Jurkat, Clone E6-1 (cell line): ENCODE measurements at regions not wholly inside any gene's neighbourhood (a gene's known extent, or its start where the extent isn't known, plus 50 kb on each side); places are given as distances from the start of the nearest gene placed in this dataset.

Experiments
- DNase-seq: peaks from one replicate; pipeline ENCODE4 v3.0.0-alpha.2; 2011; ENCODE audit warnings: low read depth, low spot score
- H3K4me3 ChIP-seq: 2 replicates; pipeline ENCODE4 v1.5.1; 2011; ENCODE audit warnings: mild to moderate bottlenecking, low read length, control low read depth, moderate library complexity

DNA sequence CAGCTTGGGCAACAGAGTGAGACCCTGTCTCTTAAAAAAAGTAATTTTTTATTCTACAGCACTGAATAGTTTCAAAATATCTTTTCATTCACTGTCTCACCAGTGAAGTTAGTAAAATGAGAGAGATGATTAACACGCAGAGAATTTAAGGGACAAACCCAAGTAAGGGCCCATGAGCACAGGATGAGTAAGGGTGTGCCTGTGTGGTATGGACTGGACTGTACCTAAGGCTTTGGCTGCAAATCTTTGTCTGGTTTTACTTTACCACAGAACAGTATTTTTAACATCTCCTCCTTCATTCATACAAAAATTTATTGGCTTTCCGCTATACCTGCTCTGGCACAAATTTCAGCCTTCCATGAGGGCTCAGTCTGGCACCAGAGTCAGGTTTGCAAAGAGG is 433.3 kb downstream of the UTRN start:
- no peak for DNase-seq
- no peak overlapping the region for H3K4me3 ChIP-seq

DNA sequence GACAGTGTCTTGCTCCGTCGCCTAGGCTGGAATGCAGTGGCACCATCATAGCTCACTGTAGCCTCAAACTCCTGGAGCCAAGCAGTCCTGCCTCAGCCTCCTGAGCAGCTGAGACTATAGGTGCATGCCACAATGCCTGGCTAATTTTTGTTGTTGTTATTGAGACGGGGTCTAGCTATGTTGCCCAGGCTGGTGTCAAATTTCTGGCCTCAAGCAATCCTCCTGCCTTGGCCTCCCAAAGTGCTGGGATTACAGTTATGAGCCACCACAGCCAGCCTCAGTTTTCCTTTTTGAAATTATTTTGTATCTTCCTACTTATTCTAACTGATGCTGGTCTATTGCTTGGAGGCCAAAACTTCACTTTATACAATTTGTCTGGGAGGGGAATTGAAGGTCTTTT is 436.1 kb downstream of the UTRN start:
- DNase-seq, result no peak
- no peak overlapping the region for H3K4me3 ChIP-seq

DNA sequence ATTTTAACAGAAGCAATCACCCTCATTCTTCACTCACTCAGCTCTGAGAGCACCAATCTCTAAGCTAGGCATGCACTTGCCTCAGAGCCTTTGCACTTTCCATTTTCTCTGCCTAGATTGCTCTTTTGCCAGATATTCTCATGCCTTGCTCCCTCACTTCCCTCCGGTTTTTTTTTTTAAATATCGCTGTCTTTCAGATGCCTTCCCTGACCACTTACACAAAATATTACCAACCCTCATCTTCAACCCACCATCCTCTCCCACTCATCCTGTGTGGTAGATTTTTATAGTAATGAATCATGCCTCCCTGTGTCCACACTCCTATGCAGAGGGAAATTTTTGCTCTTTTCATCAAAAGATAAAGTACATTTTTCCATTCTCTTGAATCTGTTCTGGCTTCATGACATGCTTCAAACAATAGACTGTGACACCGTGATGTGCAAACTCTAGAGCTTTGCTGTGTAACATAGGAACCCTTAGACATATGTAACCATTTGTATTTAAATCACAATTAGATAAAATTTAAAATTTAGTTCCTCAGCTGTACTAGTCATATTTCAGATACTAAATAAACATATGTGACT is 437.1 kb downstream of the UTRN start:
- no peak overlapping the region for H3K4me3 ChIP-seq
- no peak for DNase-seq

DNA sequence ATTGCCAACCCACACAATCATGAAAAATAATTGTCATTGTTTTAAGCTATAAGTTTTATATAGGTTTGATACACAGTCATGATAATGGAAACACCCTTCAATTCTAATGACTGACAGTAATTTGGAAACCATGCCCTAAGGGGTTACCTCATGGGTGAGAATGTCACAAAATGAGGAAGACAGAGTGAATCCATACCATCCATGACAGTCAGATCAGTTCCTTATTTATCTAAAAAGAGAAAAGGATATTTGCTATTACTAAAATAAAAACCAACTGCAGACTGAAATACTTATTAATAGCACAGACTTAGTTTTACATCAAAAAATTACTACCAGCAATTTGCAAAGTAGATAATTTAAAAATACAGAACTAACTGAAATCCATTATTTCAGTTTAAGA is 437.8 kb downstream of the UTRN start:
- no peak for DNase-seq
- no peak overlapping the region for H3K4me3 ChIP-seq

DNA sequence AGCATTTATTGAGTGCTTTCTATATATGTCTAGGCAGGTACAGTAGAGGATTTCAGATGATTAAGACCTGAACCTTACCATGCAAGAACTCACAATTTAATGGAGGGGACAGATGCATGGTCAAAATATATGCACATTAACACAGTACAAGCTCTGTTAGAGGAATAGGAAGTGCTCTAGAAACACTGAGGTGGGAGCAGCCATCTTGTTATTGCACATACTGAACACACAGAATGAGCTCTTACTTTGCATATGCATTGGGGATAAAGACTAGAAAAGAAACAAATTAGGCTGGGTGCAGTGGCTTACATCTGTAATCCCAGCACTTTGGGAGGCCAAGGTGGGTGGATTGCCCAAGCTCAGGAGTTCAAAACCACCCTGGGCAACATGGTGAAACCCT is 438.3 kb downstream of the UTRN start:
- no peak for DNase-seq
- no peak overlapping the region for H3K4me3 ChIP-seq

DNA sequence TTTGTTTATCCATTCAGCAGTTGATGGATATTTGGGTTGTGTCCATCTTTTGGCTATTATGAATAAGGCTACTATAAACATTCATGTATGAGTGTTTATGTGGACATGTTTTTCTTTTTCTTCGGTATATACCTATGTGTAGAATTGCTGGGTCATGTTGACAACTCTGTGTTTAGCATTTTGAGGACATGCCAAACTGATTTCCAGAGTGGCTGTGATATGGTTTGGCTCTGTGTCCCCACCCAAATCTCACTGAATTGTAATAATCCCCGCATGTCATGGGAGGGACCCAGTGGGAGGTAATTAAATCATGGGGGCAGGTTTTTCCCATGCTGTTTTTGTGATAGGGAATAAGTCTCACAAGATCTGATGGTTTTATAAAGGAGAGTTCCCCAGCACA is 439.7 kb downstream of the UTRN start:
- DNase-seq, result no peak
- no peak overlapping the region for H3K4me3 ChIP-seq

DNA sequence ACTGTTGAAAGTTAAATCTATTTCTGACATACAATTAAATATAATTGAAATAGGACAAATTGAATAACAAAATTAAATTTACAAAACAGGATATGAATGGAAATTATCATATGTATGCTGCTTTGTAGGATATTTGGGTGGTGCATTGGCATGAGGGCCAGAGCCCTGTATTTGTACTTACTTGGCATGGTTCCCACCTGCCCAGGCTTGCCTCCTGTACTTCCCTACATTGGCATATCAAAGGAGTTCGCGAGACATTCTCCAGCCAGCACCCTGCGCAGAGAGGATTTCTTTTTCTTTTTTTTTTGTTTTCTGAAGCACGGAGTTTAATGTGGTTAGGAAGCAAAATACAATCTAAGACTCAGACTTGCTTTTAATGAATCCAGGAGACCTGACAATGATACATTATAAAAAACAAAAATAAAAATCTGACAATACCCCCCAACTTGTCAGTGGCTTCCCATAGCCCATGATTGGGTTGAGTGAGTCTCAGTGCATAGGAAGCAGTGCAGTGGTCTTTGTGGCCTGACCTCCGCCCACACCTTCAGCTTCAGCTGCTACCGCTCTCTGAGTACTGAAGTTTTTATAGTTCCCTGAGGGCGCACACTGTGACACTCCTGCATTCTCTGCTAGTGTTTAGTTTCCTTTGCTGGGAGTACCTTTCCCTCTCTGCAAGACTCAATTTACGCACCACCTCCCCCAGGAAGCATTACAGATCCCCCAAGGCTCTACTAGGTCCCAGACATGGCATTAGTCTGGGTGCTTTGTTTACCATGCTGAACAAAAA is 440.8 kb downstream of the UTRN start:
- H3K4me3 ChIP-seq, result no peak overlapping the region
- peak; percentile 41 for DNase-seq

DNA sequence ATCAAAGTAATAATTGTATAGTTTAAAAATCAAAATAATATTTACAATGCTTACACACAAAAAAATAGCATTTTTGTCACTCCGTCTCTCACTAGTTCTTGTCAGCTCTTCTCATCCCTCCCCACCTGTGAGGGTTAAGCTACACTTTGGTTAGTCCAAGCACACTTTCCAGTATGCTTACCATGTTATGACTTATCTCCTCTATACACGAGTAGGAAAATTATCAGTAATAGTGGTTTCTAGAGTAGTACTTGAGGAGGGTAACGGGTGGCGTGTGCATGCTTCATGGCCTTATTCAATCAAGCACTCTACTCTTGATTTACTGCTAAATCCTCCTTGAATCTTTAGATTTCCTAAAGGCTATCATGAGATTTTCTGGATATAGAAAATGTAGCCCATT is 443.7 kb downstream of the UTRN start:
- no peak overlapping the region for H3K4me3 ChIP-seq
- DNase-seq, result no peak

DNA sequence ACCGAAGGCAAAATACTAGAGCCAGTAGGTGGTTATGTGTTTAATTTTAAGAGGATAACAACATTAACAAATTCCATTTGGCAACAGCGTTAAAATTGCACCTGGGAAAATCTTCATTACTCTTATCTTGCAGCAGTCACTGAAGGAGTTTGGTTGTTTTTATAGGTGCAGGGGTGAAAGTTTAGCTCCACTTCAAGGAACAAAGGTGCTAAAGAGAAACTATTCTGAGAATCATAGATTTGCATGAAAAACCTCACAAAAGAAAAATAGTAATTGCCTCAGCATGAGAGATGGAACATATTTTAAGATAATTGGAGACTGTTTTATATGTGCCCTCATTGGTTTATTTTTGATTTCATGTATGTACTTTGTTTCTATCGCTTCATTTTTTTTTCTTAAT is 444.4 kb downstream of the UTRN start:
- no peak for DNase-seq
- no peak overlapping the region for H3K4me3 ChIP-seq

DNA sequence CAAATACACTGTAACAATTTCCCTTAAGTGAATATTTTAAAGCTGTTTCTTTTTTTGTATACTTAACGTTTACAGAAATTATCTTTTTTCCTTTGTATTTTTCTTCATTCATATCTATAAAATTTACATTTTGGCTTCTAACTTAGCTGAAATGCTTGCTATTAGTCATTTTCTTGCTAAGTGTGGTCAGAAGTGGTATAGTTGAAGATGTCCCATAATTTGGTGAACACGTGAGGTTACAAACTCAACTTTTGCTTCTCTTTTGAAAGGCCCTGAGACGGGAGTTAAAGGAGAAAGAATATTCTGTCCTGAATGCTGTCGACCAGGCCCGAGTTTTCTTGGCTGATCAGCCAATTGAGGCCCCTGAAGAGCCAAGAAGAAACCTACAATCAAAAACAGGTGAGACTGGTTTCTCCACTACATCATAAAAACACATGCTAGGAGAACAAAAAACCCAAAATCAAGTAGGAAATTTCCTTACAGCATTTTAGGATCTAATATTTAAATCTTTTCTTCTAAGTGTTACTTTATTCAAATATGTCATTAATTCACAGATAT is 445.0 kb downstream of the UTRN start:
- DNase-seq, result no peak
- H3K4me3 ChIP-seq, result no peak overlapping the region

DNA sequence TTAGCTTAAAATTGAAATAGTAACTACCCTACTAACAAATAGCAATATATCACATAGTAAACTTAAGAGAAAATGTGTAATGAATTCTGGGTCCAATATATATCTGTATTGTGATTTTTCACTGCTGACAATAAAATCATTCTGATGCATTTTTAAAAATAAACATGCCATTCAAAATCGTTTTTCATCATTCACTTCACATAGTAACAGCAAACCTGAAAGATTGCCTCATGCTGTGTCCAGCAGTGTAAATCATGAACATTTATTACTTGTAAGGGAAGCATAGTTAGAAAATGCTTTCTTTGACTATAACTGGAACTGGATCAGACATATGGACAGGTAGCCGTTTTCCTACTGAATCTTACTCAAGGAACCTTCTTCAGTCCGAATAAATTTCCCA is 446.1 kb downstream of the UTRN start:
- no peak for DNase-seq
- no peak overlapping the region for H3K4me3 ChIP-seq

DNA sequence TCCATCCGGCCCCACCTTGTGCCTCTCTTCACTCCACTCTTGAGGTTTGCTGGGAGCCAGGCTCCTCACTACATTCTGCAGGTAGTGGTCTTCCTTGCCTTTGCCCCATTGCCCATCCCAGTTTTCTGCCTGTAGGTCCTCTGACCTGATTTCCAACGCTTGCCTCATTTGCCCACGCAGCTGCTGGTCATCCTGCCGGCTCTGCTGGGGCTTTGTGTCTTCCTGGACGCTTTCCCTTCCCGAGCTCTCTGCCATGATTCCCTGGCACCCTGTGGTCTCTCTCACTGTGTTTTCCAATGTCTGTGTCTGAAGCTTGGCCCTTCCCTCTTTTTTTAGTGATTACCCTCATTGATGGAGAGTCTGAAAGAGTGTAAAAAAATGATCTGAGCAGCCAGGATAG is 451.6 kb downstream of the UTRN start:
- H3K4me3 ChIP-seq, result no peak overlapping the region
- no peak for DNase-seq

DNA sequence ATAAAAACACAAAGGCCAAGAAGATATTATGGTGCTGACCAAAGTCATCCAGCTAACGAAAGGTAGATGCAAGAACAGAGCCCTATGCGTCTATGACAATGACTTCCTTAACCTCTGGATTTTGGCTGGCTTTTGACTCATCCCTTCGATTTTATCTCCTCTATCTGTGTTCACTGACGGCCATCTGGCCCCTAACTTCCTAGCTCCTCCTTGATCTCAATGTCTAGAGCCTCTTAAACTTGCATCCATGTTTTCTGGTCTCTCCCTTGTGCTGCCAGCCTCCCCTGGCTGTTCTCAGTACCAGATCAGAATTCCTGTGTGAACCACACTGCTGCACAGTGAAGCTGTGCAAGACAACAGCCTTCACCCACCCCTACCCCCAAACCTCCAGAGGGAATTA is 452.9 kb downstream of the UTRN start:
- H3K4me3 ChIP-seq, result no peak overlapping the region
- no peak for DNase-seq

DNA sequence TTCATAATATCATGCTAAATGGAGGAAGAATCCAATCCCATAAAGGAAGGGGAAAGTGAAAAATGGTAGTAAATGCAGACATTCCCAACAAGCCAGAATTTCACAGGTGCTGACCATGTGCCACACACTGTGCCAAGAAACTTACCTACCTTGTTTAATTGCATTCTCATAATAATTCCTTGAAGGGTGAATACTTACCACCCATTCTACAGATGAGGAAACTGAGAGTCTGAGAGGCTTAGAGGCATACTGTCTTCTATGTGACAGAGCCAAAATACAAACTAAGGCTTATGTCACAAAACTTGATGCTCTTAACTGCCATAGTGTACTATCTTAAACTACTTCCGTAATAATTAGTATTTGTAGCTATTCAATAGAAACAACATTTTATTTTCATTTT is 454.7 kb downstream of the UTRN start:
- no peak overlapping the region for H3K4me3 ChIP-seq
- DNase-seq, result no peak

DNA sequence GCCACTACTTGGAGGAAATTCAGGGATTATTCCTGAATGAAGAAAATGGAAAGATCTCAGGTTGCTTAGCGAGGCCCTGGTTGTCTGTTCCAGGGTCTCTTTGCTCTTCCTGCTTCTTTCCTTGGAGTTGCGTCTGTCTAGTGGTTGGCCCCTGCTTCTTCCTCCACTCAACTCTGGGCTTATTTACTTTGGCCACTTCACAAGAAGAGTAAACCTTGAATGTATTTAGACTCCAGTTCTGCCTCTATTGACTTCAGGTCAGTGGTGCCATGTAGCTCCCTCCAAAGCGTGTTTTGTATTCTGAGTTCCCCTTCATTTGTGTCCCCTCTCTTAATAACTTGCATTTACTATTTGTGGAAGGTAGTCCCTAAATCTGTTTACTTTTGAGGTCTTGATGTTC is 456.5 kb downstream of the UTRN start:
- DNase-seq, result no peak
- no peak overlapping the region for H3K4me3 ChIP-seq

DNA sequence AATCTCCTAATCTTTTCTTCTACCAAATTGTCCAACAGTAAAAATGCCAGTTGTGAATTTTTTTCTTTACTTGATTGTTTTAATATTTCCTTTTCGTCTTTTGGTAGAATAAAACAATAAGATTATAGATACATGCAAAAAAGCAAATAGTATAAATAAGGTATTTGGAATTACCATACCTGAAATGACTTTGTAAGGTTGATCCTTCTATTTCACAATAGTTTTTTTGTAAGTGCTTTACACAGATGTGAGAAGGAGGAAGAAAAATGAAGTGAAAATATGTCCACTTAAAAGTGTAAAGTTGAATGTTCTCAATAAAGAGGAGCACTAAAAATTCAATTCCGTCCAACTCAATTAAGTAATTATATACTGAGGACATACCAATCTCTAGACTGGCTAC is 457.6 kb downstream of the UTRN start:
- DNase-seq, result no peak
- no peak overlapping the region for H3K4me3 ChIP-seq

DNA sequence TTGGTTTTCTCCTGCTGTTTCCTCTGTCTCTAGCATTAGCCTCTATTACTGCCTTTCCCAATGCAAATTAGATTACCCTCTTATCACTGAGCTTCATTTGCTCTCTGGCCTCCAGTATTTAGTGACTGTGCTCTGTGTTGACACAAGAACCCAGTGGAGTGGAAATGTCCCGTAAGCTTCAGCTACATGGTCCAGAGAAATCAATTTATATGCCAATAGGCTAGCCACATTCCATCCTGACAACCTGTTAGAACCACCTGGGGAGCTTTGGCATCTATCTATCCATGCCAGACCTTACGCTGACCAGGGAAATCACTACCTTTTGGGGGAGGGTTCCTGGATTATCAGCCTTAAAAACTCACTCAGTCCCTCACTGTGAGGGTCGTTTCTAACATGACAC is 459.6 kb downstream of the UTRN start:
- H3K4me3 ChIP-seq, result no peak overlapping the region
- DNase-seq, result no peak

DNA sequence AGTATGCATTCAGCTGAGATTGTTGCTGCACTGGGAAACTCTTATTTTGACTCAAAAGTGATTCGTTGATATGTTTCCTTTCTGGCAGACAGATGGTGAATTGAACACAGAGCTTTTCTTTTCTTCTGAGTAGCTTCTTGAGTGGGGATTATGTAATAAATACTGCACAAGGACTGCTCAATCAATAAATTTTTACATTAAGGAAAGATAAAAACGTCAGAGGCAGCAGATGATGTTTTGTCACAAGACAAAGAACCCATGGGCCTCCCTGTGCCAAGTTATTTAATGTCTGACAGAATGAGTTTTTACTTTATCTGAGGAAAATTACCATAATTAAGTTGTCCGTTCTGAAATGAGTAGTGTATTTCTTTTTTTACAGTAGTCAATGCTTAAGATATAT is 460.3 kb downstream of the UTRN start:
- no peak for DNase-seq

DNA sequence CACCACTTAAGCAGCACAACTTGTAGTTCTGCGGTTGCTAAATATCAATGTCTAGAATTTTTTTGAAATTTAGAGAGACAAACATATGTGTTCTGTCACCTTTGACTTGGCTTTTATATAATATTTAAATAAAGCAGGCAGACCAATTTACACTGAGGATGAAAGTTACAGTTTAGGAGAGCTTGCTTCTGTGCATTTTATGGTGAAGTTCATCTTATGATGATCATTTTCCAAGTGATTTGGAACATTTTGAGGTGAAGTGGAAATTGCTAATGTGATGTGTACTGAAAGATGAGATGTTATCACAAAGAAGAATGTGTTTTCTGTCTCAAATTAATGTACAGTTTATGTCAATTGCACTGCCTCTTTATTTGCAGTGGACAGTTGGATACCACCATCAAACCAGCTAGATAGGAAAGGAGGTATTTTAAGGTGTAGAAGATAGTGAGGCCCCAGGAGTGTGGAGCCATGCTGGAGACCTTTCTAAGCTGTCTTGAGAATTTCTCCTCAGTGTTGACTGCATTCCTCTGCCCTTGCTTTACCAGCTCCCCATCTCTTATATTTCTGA is 461.9 kb downstream of the UTRN start:
- DNase-seq, result no peak
- H3K4me3 ChIP-seq, result no peak overlapping the region

More for the DNA sequence above, 460.3 kb downstream of the UTRN start:
- no peak overlapping the region for H3K4me3 ChIP-seq

DNA sequence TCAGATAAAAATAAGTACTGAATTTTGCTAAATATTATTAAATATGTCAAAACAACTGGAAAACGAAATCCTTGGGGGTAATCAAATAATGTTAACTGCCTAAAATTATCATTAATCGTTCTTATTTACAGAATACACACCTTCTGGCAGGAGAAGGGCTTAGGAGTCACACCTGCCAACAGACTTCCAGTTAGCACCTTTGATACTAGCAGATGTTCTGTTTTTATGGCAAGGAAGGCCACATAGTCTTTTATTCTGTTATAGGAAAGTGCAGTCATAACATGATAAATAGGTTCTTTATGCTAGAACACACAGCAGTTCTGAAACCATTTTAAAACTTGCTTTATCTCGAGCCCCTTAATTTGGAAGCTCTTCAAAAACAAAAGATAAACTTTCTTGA is 464.1 kb downstream of the UTRN start:
- no peak for DNase-seq
- no peak overlapping the region for H3K4me3 ChIP-seq
